Sigmoid colon (tissue), 6 donors: ENCODE measurements at regions not wholly inside any gene's neighbourhood (a gene's known extent, or its start where the extent isn't known, plus 50 kb on each side); places are given as distances from the start of the nearest gene placed in this dataset.

Source experiments
- DNase-seq: peaks from one replicate; pipeline ENCODE4 v3.0.0-alpha.2; 2019
- H3K27ac ChIP-seq, 4 donors: fragments of 200-600 bp; sonication (generic); one replicate each; pipeline ENCODE4 v1.5.1; 2016 to 2019; ENCODE audit warnings: mild to moderate bottlenecking in 1 of 4
- H3K27me3 ChIP-seq, 3 donors: fragments of 200-600 bp; sonication (generic); one replicate each; pipeline ENCODE4 v1.5.1; 2019; ENCODE audit warnings: mild to moderate bottlenecking in 1 of 3
- H3K36me3 ChIP-seq, 4 donors: fragments of 200-600 bp; sonication (generic); one replicate each; pipeline ENCODE4 v1.5.1; 2016 to 2019
- H3K4me1 ChIP-seq, 4 donors: fragments of 200-600 bp; sonication (generic); one replicate each; pipeline ENCODE4 v1.5.1; 2017 to 2019
- H3K4me3 ChIP-seq, 4 donors: fragments of 200-600 bp; sonication (generic); one replicate each; pipeline ENCODE4 v1.5.1; 2017 to 2019; ENCODE audit warnings: mild to moderate bottlenecking in 2 of 4, moderate library complexity in 1 of 4
- H3K9me3 ChIP-seq, 4 donors: fragments of 200-600 bp in 3 of 4; sonication (generic) in 3 of 4; one replicate each; pipeline versions ENCODE4 v1.5.1 to v1.6.1; 2013 to 2019
- EP300 ChIP-seq, 4 donors: sonication (generic); formaldehyde crosslinking; IDR thresholded peaks; one replicate each; pipeline ENCODE4 v1.6.1; 2017; ENCODE audit warnings: antibody characterized with exemption in 4 of 4
- POLR2A ChIP-seq, 2 donors: fragments of 450-650 bp; IDR thresholded peaks; one replicate each; pipeline ENCODE4 v1.6.1; 2016; ENCODE audit warnings: antibody characterized with exemption in 2 of 2, mild to moderate bottlenecking in 2 of 2, moderate library complexity in 2 of 2
- POLR2AphosphoS5 ChIP-seq, 4 donors: sonication (generic); formaldehyde crosslinking; IDR thresholded peaks; one replicate each; pipeline ENCODE4 v1.6.1; 2017; ENCODE audit warnings: antibody characterized with exemption in 4 of 4
- WGBS, 2 donors: extraction: QIAGEN DNeasy Blood & Tissue Kit; methylation state at CpG; one replicate each; pipeline ENCODE4 v1.1.7; 2013; 5-methylcytosine and 5-hydroxymethylcytosine counted together
- intact Hi-C: fragments of 100-400 bp; cut with DNase I; formaldehyde crosslinking; loops from one replicate; pipeline ENCODE4 v1.15.1; 2023
- TF ChIP-seq, protein P1 (sequence below), 4 experiments: fragments of 450-650 bp in 3 of 4; fragments of 200-600 bp in 1 of 4; IDR thresholded peaks; one replicate each; pipeline ENCODE4 v1.5.1; 2016 to 2019; ENCODE audit warnings: antibody characterized with exemption in 4 of 4, mild to moderate bottlenecking in 3 of 4, moderate library complexity in 2 of 4
- donor health status: healthy with polysubstance abuse.
- donor health status: healthy.

DNA sequence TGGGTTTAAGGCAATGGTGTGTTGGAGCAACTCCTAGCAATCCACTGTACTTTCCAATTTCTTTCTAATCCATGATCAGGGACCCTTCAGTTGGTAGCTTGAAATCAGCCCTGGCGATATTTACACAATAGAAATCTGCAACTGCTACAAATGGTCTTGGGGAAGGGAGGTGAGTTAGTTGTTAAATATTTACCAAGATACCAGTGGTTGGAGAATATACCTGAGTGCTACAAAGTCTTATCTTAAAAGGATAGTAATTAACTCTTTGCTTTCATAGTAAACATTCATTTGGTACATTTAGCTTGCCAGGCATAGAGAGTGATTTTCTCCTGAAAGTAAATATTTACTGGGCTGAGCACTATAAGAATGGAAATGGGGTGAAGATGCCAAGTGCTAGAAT is 568.2 kb downstream of the BCKDHB start:
- Histone ChIP-seq H3K36me3 (no peaks in the 10 kb centered on the region), H3K4me3 (no peak overlapping the region), H3K27ac (no peak overlapping the region), H3K9me3 (peaks cover 0 to 4% (median 0%) of the 10 kb centered on the region in 4 donors), H3K4me1 (no peaks in the 10 kb centered on the region), H3K27me3 (no peaks in the 10 kb centered on the region)
- intact Hi-C loops = no loop called here
- TF ChIP-seq POLR2A (IDR thresholded peaks at IDR 0.05) (no peak), EP300 (IDR thresholded peaks at IDR 0.05) (no peak), POLR2AphosphoS5 (IDR thresholded peaks at IDR 0.05) (no peak)
- TF ChIP-seq, protein P1, sequence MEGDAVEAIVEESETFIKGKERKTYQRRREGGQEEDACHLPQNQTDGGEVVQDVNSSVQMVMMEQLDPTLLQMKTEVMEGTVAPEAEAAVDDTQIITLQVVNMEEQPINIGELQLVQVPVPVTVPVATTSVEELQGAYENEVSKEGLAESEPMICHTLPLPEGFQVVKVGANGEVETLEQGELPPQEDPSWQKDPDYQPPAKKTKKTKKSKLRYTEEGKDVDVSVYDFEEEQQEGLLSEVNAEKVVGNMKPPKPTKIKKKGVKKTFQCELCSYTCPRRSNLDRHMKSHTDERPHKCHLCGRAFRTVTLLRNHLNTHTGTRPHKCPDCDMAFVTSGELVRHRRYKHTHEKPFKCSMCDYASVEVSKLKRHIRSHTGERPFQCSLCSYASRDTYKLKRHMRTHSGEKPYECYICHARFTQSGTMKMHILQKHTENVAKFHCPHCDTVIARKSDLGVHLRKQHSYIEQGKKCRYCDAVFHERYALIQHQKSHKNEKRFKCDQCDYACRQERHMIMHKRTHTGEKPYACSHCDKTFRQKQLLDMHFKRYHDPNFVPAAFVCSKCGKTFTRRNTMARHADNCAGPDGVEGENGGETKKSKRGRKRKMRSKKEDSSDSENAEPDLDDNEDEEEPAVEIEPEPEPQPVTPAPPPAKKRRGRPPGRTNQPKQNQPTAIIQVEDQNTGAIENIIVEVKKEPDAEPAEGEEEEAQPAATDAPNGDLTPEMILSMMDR (IDR thresholded peaks at IDR 0.05) = no peak
- WGBS, 2 donors = 16 to 64% methylated on average over 1 of the region's 1 CpG
- DNase-seq = no peak

DNA sequence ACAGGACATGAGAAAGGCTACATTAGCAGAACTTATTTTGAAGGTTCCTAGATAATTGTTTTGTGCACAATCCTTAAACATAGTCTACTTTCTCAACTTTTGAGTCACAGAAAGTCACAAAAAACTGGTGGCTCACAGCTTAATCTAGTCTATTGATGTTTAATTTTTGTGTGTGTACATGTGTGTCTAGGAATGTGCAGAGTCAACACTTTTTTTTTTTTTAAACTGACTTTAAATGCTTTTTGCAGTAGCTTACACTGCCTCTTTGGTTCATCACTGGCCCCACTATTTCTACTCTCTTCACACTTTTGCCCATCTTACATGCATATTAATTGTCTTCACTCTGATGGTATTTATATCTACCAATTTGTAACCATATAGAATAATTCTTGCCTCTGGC is 566.9 kb downstream of the BCKDHB start:
- Histone ChIP-seq H3K36me3 (no peaks in the 10 kb centered on the region), H3K27ac (no peak overlapping the region), H3K9me3 (peaks cover 0 to 4% (median 0%) of the 10 kb centered on the region in 4 donors), H3K4me3 (no peak overlapping the region), H3K27me3 (no peaks in the 10 kb centered on the region), H3K4me1 (no peaks in the 10 kb centered on the region)
- intact Hi-C loops = no loop called here
- TF ChIP-seq POLR2AphosphoS5 (IDR thresholded peaks at IDR 0.05) = no peak
- TF ChIP-seq POLR2A (IDR thresholded peaks at IDR 0.05) = no peak
- no peak for TF ChIP-seq EP300 (IDR thresholded peaks at IDR 0.05)
- TF ChIP-seq, protein P1 (IDR thresholded peaks at IDR 0.05) = no peak
- DNase-seq = no peak

DNA sequence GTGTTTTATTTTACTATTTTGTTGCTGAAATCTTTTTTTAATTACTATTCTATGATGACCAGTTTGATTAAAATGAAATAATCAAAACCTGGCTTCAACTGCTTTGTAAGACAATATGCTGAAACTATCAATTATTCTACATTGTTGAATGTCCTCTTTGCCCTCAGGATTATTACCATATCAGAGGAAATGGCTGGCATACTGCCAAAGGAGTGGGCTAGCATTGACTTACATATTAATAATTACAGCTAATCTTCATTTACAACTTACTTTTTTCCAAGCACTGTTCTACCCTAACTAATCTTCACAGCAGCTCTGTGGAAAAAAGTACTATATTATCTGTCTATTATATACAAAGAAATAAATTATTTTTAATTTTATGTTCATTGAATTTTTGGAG is 560.5 kb downstream of the BCKDHB start:
- H3K4me3 ChIP-seq = no peak overlapping the region
- H3K36me3 ChIP-seq = no peaks in the 10 kb centered on the region
- no peak overlapping the region for H3K27ac ChIP-seq
- no peaks in the 10 kb centered on the region for H3K4me1 ChIP-seq
- DNase-seq = no peak
- H3K27me3 ChIP-seq = no peaks in the 10 kb centered on the region
- TF ChIP-seq, protein P1 (IDR thresholded peaks at IDR 0.05) = no peak
- no peak for TF ChIP-seq EP300 (IDR thresholded peaks at IDR 0.05)
- no peak for TF ChIP-seq POLR2A (IDR thresholded peaks at IDR 0.05)
- TF ChIP-seq POLR2AphosphoS5 (IDR thresholded peaks at IDR 0.05) = no peak
- intact Hi-C loops = no loop called here
- H3K9me3 ChIP-seq = no peaks in the 10 kb centered on the region

DNA sequence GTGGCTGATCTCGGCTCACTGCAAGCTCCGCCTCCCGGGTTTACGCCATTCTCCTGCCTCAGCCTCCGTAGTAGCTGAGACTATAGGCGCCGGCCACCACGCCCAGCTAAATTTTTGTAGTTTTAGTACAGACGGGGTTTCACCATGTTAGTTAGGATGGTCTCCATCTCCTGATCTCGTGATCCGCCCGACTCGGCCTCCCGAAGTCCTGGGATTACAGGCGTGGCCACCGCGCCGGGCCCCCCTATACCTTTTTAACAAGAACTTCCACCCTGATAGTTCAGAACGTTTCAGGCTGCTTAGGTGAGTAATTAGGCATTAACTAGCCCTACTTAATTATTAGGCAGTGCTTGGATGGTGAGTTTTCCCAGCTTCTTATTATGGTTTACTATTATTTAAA is 552.5 kb downstream of the BCKDHB start:
- 90 to 91% methylated on average over 19 of the region's 19 CpGs for WGBS, 2 donors
- intact Hi-C loops = no loop called here
- TF ChIP-seq EP300 (IDR thresholded peaks at IDR 0.05) (no peak), POLR2A (IDR thresholded peaks at IDR 0.05) (no peak), POLR2AphosphoS5 (IDR thresholded peaks at IDR 0.05) (no peak)
- TF ChIP-seq, protein P1 (IDR thresholded peaks at IDR 0.05) = no peak
- H3K36me3 ChIP-seq = no peaks in the 10 kb centered on the region
- H3K4me3 ChIP-seq = no peak overlapping the region
- no peaks in the 10 kb centered on the region for H3K9me3 ChIP-seq
- H3K27ac ChIP-seq = no peak overlapping the region
- no peak for DNase-seq
- no peaks in the 10 kb centered on the region for H3K4me1 ChIP-seq
- H3K27me3 ChIP-seq = no peaks in the 10 kb centered on the region

DNA sequence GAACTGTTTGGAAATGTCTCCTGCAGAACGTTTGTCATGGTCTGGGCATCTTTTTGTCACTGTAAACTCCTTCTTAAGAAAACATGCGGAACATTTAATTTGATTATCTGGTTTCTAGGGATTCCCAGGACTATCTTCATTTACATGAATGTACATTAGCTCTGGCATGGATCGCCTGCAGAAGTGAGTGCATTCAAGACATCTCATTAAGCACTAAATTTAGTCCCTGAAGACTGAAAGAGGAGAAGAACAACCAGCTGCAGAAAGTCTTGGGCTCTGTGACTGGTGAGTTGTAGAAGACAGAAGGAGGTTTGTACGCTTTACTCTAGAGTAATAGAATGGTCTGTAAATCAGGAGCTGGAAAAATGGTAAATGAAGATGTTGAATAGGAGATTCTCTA is 540.7 kb downstream of the BCKDHB start:
- Histone ChIP-seq H3K27ac (no peak overlapping the region), H3K4me3 (no peak overlapping the region), H3K27me3 (no peaks in the 10 kb centered on the region), H3K9me3 (peaks cover 0 to 4% (median 0%) of the 10 kb centered on the region in 4 donors), H3K36me3 (no peaks in the 10 kb centered on the region), H3K4me1 (no peaks in the 10 kb centered on the region)
- intact Hi-C loops = no loop called here
- TF ChIP-seq POLR2AphosphoS5 (IDR thresholded peaks at IDR 0.05) (no peak), POLR2A (IDR thresholded peaks at IDR 0.05) (no peak), EP300 (IDR thresholded peaks at IDR 0.05) (no peak)
- TF ChIP-seq, protein P1 (IDR thresholded peaks at IDR 0.05) = no peak
- no peak for DNase-seq
- 69 to 74% methylated on average over 4 of the region's 4 CpGs for WGBS, 2 donors
